ENCODE measurements at regions not wholly inside any gene's neighbourhood (a gene's known extent, or its start where the extent isn't known, plus 50 kb on each side); places are given as distances from the start of the nearest gene placed in this dataset.
A peak's percentile ranks its signal among the peaks of the same experiment; 100 is the strongest.

- Mint-ChIP-seq H3K4me1 (ENCODE audit: low read depth, unreplicated experiment) (peaks cover 12% of the 10 kb centered on the region), H3K9me3 (ENCODE audit: unreplicated experiment) (no peaks in the 10 kb centered on the region), H3K27me3 (ENCODE audit: insufficient read depth, unreplicated experiment) (no peaks in the 10 kb centered on the region), H3K27ac (ENCODE audit: unreplicated experiment) (no peak overlapping the region), H3K4me3 (ENCODE audit: unreplicated experiment) (no peak overlapping the region), H3K36me3 (ENCODE audit: insufficient read depth, unreplicated experiment) (no peaks in the 10 kb centered on the region)
- H3K27me3 ChIP-seq (replicated peaks; ENCODE audit: control insufficient read depth, insufficient read depth, low read length) = no peaks in the 10 kb centered on the region
- DNase-seq = no peak
- ChIA-PET POLR2A (no interaction called here), CTCF (no interaction called here)
- H3K36me3 ChIP-seq (ENCODE audit: control insufficient read depth, insufficient read depth, low read length) = no peaks in the 10 kb centered on the region
- no TSS peak for BruUV-seq (replicated peaks)
- no peak overlapping the region for H3K4me3 ChIP-seq (ENCODE audit: low read depth, low read length)
- H3K9me3 ChIP-seq = 0 out of 2 replicates have a peak, but pooled peaks cover 4% of the 10 kb centered on the region
- peaks cover 33% of the 10 kb centered on the region for H3K4me1 ChIP-seq
- no peak for TF ChIP-seq CTCF (IDR thresholded peaks at IDR 0.05; ENCODE audit: insufficient read depth in 1 of 2, low read depth in 1 of 2, low read length in 1 of 2, severe bottlenecking in 1 of 2, unreplicated experiment in 1 of 2)
- intact Hi-C loops (cut with micrococcal nuclease; ENCODE audit: unreplicated experiment) = no loop called here
Measured at GRCh38 chr6:54002116-54002515, 109.1 kb upstream of the MLIP start.

DNA sequence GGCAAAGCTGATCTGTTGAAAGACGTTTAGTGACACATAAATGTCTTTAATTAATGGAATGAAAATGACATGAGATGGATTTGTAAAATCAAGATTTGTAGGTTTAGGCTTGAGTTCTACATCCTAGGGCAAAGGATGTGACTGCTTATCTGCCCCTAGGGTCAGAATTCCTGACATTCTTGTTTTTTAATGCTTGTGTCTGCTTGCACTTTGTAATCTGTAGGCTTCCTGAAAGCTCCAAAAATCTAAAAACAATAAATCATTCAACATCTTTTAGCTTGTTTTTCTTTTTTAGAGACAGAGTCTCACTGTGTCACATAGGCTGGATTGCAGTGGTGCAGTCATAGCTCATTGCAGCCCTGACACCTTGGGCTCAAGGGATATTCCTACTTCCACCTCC, 107.9 kb upstream of the MLIP start:
- no peaks in the 10 kb centered on the region for H3K27me3 ChIP-seq (replicated peaks; ENCODE audit: control insufficient read depth, insufficient read depth, low read length)
- Mint-ChIP-seq H3K4me1 (ENCODE audit: low read depth, unreplicated experiment) (peaks cover 8% of the 10 kb centered on the region), H3K4me3 (ENCODE audit: unreplicated experiment) (no peak overlapping the region), H3K27ac (ENCODE audit: unreplicated experiment) (no peak overlapping the region), H3K9me3 (ENCODE audit: unreplicated experiment) (no peaks in the 10 kb centered on the region), H3K27me3 (ENCODE audit: insufficient read depth, unreplicated experiment) (no peaks in the 10 kb centered on the region), H3K36me3 (ENCODE audit: insufficient read depth, unreplicated experiment) (no peaks in the 10 kb centered on the region)
- intact Hi-C loops (cut with micrococcal nuclease; ENCODE audit: unreplicated experiment) = no loop called here
- H3K4me1 ChIP-seq = peaks cover 27% of the 10 kb centered on the region
- DNase-seq = peak in 1 of 2 experiments; percentile 31
- H3K36me3 ChIP-seq (ENCODE audit: control insufficient read depth, insufficient read depth, low read length) = no peaks in the 10 kb centered on the region
- TF ChIP-seq CTCF (IDR thresholded peaks at IDR 0.05; ENCODE audit: insufficient read depth in 1 of 2, low read depth in 1 of 2, low read length in 1 of 2, severe bottlenecking in 1 of 2, unreplicated experiment in 1 of 2) = no peak
- BruUV-seq (replicated peaks) = no TSS peak
- 0 out of 2 replicates have a peak, but pooled peaks cover 4% of the 10 kb centered on the region for H3K9me3 ChIP-seq
- H3K4me3 ChIP-seq (ENCODE audit: low read depth, low read length) = no peak overlapping the region
- ChIA-PET CTCF (interaction anchor here (0.9 kb wide), 1 partner anchor 17 kb away, joined by 4 read pairs; no protein-coding TSS in a partner anchor), POLR2A (no interaction called here)

DNA sequence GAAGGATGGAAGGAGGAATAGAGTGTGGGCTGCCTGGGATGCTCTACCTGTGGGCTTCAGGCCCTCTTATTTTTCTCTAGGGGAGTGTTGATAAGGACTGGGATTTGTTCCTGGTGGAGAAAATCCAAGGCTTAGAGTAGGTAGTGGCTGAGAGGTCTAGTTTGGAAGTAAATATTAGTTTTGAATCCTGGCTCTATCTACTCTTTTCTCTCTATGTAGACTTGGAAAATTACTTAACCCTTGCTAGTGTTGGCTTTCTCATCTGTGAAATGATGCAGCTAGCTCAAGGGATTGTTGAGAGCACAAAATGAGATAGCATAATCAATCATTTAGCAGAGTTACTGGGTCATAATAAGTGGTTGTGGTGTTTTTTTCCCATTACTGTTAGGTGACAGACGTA, 102.7 kb upstream of the MLIP start:
- no peak for DNase-seq
- Mint-ChIP-seq H3K4me1 (ENCODE audit: low read depth, unreplicated experiment) (peaks cover 8% of the 10 kb centered on the region), H3K9me3 (ENCODE audit: unreplicated experiment) (no peaks in the 10 kb centered on the region), H3K4me3 (ENCODE audit: unreplicated experiment) (no peak overlapping the region), H3K36me3 (ENCODE audit: insufficient read depth, unreplicated experiment) (no peaks in the 10 kb centered on the region), H3K27me3 (ENCODE audit: insufficient read depth, unreplicated experiment) (no peaks in the 10 kb centered on the region), H3K27ac (ENCODE audit: unreplicated experiment) (peak overlapping the region; percentile 31)
- BruUV-seq (replicated peaks) = no TSS peak
- no peaks in the 10 kb centered on the region for H3K27me3 ChIP-seq (replicated peaks; ENCODE audit: control insufficient read depth, insufficient read depth, low read length)
- no peak for TF ChIP-seq CTCF (IDR thresholded peaks at IDR 0.05; ENCODE audit: insufficient read depth in 1 of 2, low read depth in 1 of 2, low read length in 1 of 2, severe bottlenecking in 1 of 2, unreplicated experiment in 1 of 2)
- 0 out of 2 replicates have a peak, but pooled peaks cover 4% of the 10 kb centered on the region for H3K9me3 ChIP-seq
- ChIA-PET CTCF (no interaction called here), POLR2A (interaction anchor here (0.7 kb wide), 1 partner anchor 121 kb away, joined by 3 read pairs; no protein-coding TSS in a partner anchor)
- H3K4me1 ChIP-seq = peaks cover 34% of the 10 kb centered on the region
- intact Hi-C loops (cut with micrococcal nuclease; ENCODE audit: unreplicated experiment) = no loop called here
- H3K36me3 ChIP-seq (ENCODE audit: control insufficient read depth, insufficient read depth, low read length) = no peaks in the 10 kb centered on the region
- H3K4me3 ChIP-seq (ENCODE audit: low read depth, low read length) = no peak overlapping the region
